Type B pancreatic cell (in vitro differentiated cells): ENCODE measurements at regions not wholly inside any gene's neighbourhood (a gene's known extent, or its start where the extent isn't known, plus 50 kb on each side); places are given as distances from the start of the nearest gene placed in this dataset.

Experiments used
- DNase-seq: peaks from one replicate; pipeline ENCODE4 v3.0.0; 2021; ENCODE audit warnings: mixed read lengths; ENCODE audit not compliant: unreplicated experiment; ENCODE audit errors: extremely low spot score
- H3K27ac Mint-ChIP-seq: 2 replicates; pipeline ENCODE4 v1.8.0; 2021; ENCODE audit warnings: mild to moderate bottlenecking, mixed read lengths
- H3K27me3 Mint-ChIP-seq: 2 replicates; pipeline ENCODE4 v1.8.0; 2021; ENCODE audit warnings: mixed read lengths
- H3K36me3 Mint-ChIP-seq: 2 replicates; pipeline ENCODE4 v1.8.0; 2021; ENCODE audit warnings: mixed read lengths
- H3K4me1 Mint-ChIP-seq: one replicate; pipeline ENCODE4 v1.8.0; 2021; ENCODE audit warnings: mixed read lengths; ENCODE audit not compliant: unreplicated experiment
- H3K4me3 Mint-ChIP-seq: 2 replicates; pipeline ENCODE4 v1.8.0; 2021; ENCODE audit warnings: mild to moderate bottlenecking, mixed read lengths
- H3K9me3 Mint-ChIP-seq: 2 replicates; pipeline ENCODE4 v1.8.0; 2021; ENCODE audit warnings: mixed read lengths
- CTCF ChIP-seq: fragments of 200-600 bp; sonication (generic); conservative IDR thresholded peaks from 2 replicates; pipeline ENCODE4 v1.5.0; 2021; ENCODE audit warnings: antibody characterized with exemption, mild to moderate bottlenecking

- Mint-ChIP-seq H3K9me3 (no peaks in the 10 kb centered on the region), H3K36me3 (no peaks in the 10 kb centered on the region), H3K27me3 (peaks cover 12% of the 10 kb centered on the region), H3K27ac (no peak overlapping the region), H3K4me3 (no peak overlapping the region), H3K4me1 (no peaks in the 10 kb centered on the region)
- DNase-seq = no peak
- no peak for TF ChIP-seq CTCF
Observed at GRCh38 chr19:30887042-30887441, 462.2 kb downstream of the TSHZ3 start.

GRCh38 chr19:30886222-30886621, 463.0 kb downstream of the TSHZ3 start:
- Mint-ChIP-seq H3K36me3 (no peaks in the 10 kb centered on the region), H3K27ac (no peak overlapping the region), H3K4me3 (no peak overlapping the region), H3K9me3 (no peaks in the 10 kb centered on the region), H3K4me1 (no peaks in the 10 kb centered on the region), H3K27me3 (peaks cover 7% of the 10 kb centered on the region)
- TF ChIP-seq CTCF = no peak
- DNase-seq = no peak

GRCh38 chr19:30884146-30884812, 465.0 kb downstream of the TSHZ3 start:
- Mint-ChIP-seq H3K9me3 (no peaks in the 10 kb centered on the region), H3K4me3 (no peak overlapping the region), H3K36me3 (no peaks in the 10 kb centered on the region), H3K27me3 (peaks cover 8% of the 10 kb centered on the region), H3K27ac (no peak overlapping the region), H3K4me1 (peaks cover 6% of the 10 kb centered on the region)
- no peak for DNase-seq
- no peak for TF ChIP-seq CTCF

GRCh38 chr19:30883071-30883470, 466.2 kb downstream of the TSHZ3 start:
- Mint-ChIP-seq H3K9me3 (no peaks in the 10 kb centered on the region), H3K4me3 (no peak overlapping the region), H3K36me3 (no peaks in the 10 kb centered on the region), H3K4me1 (peaks cover 6% of the 10 kb centered on the region), H3K27ac (no peak overlapping the region), H3K27me3 (peaks cover 8% of the 10 kb centered on the region)
- DNase-seq = no peak
- TF ChIP-seq CTCF = no peak

GRCh38 chr19:30882411-30883005, 466.7 kb downstream of the TSHZ3 start:
- Mint-ChIP-seq H3K27ac (no peak overlapping the region), H3K27me3 (peaks cover 8% of the 10 kb centered on the region), H3K36me3 (no peaks in the 10 kb centered on the region), H3K4me3 (no peak overlapping the region), H3K9me3 (no peaks in the 10 kb centered on the region), H3K4me1 (peaks cover 8% of the 10 kb centered on the region)
- TF ChIP-seq CTCF = no peak
- peak; percentile 15 for DNase-seq
